ENCODE measurements at regions not wholly inside any gene's neighbourhood (a gene's known extent, or its start where the extent isn't known, plus 50 kb on each side); places are given as distances from the start of the nearest gene placed in this dataset.

DNA sequence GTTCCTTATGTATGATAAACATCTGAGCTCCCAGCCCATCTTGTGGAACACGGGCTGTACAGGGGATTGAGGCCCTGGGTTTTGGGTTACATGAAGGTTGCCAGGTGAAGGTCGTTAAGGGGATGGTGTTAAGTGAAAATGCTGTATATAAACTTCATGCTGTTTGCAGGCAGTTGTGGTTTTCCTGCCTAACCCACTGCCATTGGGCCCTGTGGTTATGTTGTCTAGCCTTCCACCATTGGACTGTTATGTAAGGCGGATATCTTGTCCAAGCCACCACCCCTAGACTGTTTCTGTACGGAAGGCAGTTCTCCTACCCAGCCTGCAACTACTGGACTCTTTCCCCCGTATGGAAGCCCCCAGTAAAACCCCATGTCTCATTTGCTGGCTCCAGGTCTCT, 246.1 kb downstream of the KIF4B start:
- Histone ChIP-seq H3K23ac (ENCODE audit: insufficient read length) (no peak overlapping the region), H3K79me2 (ENCODE audit: control insufficient read depth in 1 of 2, insufficient read depth in 2 of 2, low read length in 2 of 2) (no peaks in the 10 kb centered on the region), H3K27me3 (replicated peaks in 1 of 4; ENCODE audit: control insufficient read depth in 3 of 4, extremely low read depth in 1 of 4, insufficient read depth in 3 of 4, low read length in 3 of 4) (no peaks in the 10 kb centered on the region), H3K4me1 (replicated peaks in 1 of 4; ENCODE audit: control insufficient read depth in 3 of 4, insufficient read depth in 4 of 4, low read length in 3 of 4) (no peaks in the 10 kb centered on the region; a peak in 1 of 7 replicates), H2BK12ac (ENCODE audit: low read depth, low read length) (no peak overlapping the region), H3K36me3 (ENCODE audit: control insufficient read depth in 2 of 4, insufficient read depth in 4 of 4, low read length in 3 of 4) (no peaks in the 10 kb centered on the region), H4K91ac (replicated peaks; ENCODE audit: insufficient read length, low read length) (no peak overlapping the region), H2BK15ac (ENCODE audit: low read length) (no peak overlapping the region), H3K23me2 (ENCODE audit: low read depth, low read length) (no peaks in the 10 kb centered on the region; the same call in 1 of the 2 replicates), H4K5ac (ENCODE audit: insufficient read length, low read depth, low read length) (no peak overlapping the region), H2BK120ac (replicated peaks; ENCODE audit: low read depth, low read length) (no peak overlapping the region), H3K9me3 (ENCODE audit: insufficient read depth in 2 of 2, low read depth in 1 of 2, low read length in 1 of 2) (no peaks in the 10 kb centered on the region), H2AFZ (ENCODE audit: low read length) (0 out of 2 replicates have a peak overlapping the region, but pooled peaks have one; percentile 27), H3K4me3 (ENCODE audit: extremely low read depth in 1 of 4, insufficient read depth in 2 of 4, low read depth in 3 of 4, low read length in 4 of 4) (no peak overlapping the region), H3K18ac (ENCODE audit: extremely low read depth, low read length) (no peak overlapping the region), H4K20me1 (replicated peaks in 1 of 2; ENCODE audit: control insufficient read depth in 1 of 2, insufficient read depth in 2 of 2, low read length in 2 of 2) (no peaks in the 10 kb centered on the region), H3K79me1 (ENCODE audit: low read depth, low read length) (no peaks in the 10 kb centered on the region), H3K14ac (ENCODE audit: insufficient read length) (no peak overlapping the region), H3K4me2 (ENCODE audit: insufficient read depth in 1 of 2, low read depth in 2 of 2, low read length in 2 of 2) (no peak overlapping the region), H2BK5ac (ENCODE audit: low read depth, low read length) (no peak overlapping the region), H3K56ac (replicated peaks; ENCODE audit: insufficient read length, low read depth, low read length) (no peak overlapping the region), H2AK5ac (ENCODE audit: low read depth, low read length) (no peak overlapping the region), H3K9ac (replicated peaks in 1 of 4; ENCODE audit: extremely low read depth in 1 of 4, low read depth in 3 of 4, low read length in 3 of 4) (no peak overlapping the region), H3K4ac (replicated peaks; ENCODE audit: insufficient read length, low read depth, low read length) (no peak overlapping the region), H2BK20ac (ENCODE audit: low read length) (no peak overlapping the region), H4K8ac (ENCODE audit: extremely low read depth, insufficient read depth, low read length) (no peak overlapping the region), H3K27ac (ENCODE audit: low read depth, low read length) (no peak overlapping the region)
- no peak for TF ChIP-seq SIRT6 (IDR thresholded peaks at IDR 0.05; ENCODE audit: low read length)
- TF ChIP-seq SP2 (IDR thresholded peaks at IDR 0.05; ENCODE audit: low read length): no peak
- no peak for TF ChIP-seq CTBP2 (IDR thresholded peaks at IDR 0.05; ENCODE audit: borderline replicate concordance, insufficient read depth, insufficient read length, low read length)
- TF ChIP-seq SIN3A (conservative IDR thresholded peaks at IDR 0.05 in 1 of 2, IDR thresholded peaks at IDR 0.05 in 1 of 2; ENCODE audit: low read depth in 1 of 2, low read length in 2 of 2): no peak
- TF ChIP-seq RXRA (IDR thresholded peaks at IDR 0.05; ENCODE audit: insufficient read depth, low read depth, low read length): no peak
- TF ChIP-seq KDM4A (IDR thresholded peaks at IDR 0.05; ENCODE audit: low read depth, low read length, severe bottlenecking): no peak
- FAIRE-seq (peak; percentile 75), DNase-seq (ENCODE audit: low read depth in 1 of 2, low spot score in 2 of 2) (no peak)
- POLR2A ChIA-PET (ENCODE audit: partially characterized antibody): no interaction called here
- WGBS, 2 experiments (ENCODE audit: extremely low coverage in 1 of 2, insufficient coverage in 1 of 2, insufficient read length in 1 of 2, insufficient replicate concordance in 2 of 2, low coverage in 1 of 2, low lambda C conversion rate in 2 of 2, missing lambda C conversion rate in 1 of 2): 81% methylated on average over 5 of the region's 5 CpGs; no CpG with 5 or more reads in 1 of the 2 experiments
- CTCF ChIA-PET (ENCODE audit: partially characterized antibody): interaction anchor here (1.0 to 6.6 kb wide), 7 partner anchors 10 to 288 kb away, joined by 3 to 58 read pairs (median 7); no protein-coding TSS in a partner anchor

Measured in H1 (cell line).